ENCODE measurements at regions not wholly inside any gene's neighbourhood (a gene's known extent, or its start where the extent isn't known, plus 50 kb on each side); places are given as distances from the start of the nearest gene placed in this dataset.

GRCh38 chr20:22757424-22758183 lies 173.2 kb upstream of the FOXA2 start (continued):
- peak; percentile 77 for TF ChIP-seq MGA (IDR thresholded peaks at IDR 0.05)
- peak; percentile 85 for TF ChIP-seq BHLHE40 (IDR thresholded peaks at IDR 0.05; ENCODE audit: low read length)
- peak; percentile 61 for TF ChIP-seq ARID1B (IDR thresholded peaks at IDR 0.05)
- TF ChIP-seq TAL1 (IDR thresholded peaks at IDR 0.05), result peak; percentile 57; the same call in 1 of the 2 replicates
- TF ChIP-seq CREB3L1 (IDR thresholded peaks at IDR 0.05; ENCODE audit: borderline replicate concordance, low read depth), result no peak

Data from K562 (cell line).